ENCODE measurements at regions not wholly inside any gene's neighbourhood (a gene's known extent, or its start where the extent isn't known, plus 50 kb on each side); places are given as distances from the start of the nearest gene placed in this dataset.

DNA sequence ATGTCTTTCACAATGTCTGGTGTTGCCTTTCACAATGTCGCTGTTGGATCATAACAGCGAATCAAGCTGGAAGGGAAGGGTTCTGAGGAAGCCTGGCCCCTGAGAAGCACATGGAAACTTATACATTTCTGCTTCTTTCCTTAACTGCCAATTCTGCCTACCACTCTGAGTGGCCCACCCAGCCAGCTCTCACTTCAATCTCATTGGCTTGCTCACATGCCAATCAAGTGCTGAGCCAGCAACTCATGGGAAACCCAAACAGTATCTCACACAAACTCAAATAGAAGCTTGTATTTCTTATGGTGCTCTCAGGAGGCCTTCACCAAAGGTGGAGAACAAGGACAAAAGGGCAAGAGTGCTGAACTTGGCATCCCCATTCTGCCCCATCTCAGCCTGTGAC is 117.4 kb upstream of the GPR26 start:
- TF ChIP-seq CTCF (IDR thresholded peaks at IDR 0.05) = no peak
- TF ChIP-seq POLR2AphosphoS5 (IDR thresholded peaks at IDR 0.05) = no peak
- no peak for TF ChIP-seq POLR2A (IDR thresholded peaks at IDR 0.05)
- TF ChIP-seq EP300 (IDR thresholded peaks at IDR 0.05) = no peak
